ENCODE measurements at regions not wholly inside any gene's neighbourhood (a gene's known extent, or its start where the extent isn't known, plus 50 kb on each side); places are given as distances from the start of the nearest gene placed in this dataset.
A peak's percentile ranks its signal among the peaks of the same experiment; 100 is the strongest.

- DNase-seq = no peak
These were observed 180.9 kb upstream of the GRID2 start for GRCh38 chr4:92122911-92123310.

GRCh38 chr4:92128676-92129075, 175.1 kb upstream of the GRID2 start:
- no peak for DNase-seq

DNA sequence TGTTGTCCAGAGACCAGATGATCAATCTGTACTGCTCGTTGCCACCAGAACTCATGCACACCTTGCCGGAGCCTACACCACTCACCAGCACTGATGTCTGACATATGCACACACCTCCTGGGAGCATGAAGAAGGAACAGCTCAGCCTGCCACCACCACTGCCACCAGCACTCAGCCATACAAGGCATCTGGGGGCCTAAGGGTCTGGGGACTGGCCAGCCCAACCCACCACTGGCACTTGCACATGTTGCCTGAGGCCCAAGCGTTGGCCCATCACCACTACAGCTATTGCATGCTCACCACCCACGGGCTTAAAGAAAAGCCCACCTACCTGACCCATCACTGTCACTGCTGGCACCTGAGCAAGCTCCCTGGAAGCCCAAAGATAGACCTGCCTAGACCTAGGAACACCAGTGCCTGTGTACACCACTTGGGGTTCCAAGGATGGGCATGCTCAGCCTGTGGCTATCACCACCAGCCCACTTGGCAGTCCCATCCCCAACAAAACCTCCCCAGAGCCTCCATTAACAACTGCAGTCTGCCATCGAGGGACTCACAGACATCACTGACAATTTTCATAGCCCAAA, 174.3 kb upstream of the GRID2 start:
- DNase-seq = no peak

- no peak for DNase-seq
These were observed 167.3 kb upstream of the GRID2 start for GRCh38 chr4:92136434-92136833.

GRCh38 chr4:92163348-92163747, 140.4 kb upstream of the GRID2 start:
- DNase-seq = peak; percentile 0

DNA sequence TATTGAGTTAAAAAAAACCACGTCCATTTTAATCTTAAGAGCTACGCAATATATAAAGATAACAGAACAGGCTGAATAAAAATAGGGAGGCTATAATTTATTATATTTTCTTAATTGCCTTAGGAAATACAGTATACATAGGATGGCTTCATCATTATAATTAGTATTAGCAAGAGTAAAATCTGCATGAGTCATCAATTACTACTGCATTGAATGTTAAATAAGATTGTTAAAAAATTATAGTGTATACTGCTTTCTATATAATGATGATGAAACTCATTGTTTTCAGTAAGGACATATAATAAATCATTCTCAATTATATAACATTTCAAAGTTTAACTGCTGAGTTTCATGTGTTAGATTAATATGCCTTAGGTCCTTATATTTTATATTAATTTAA, 133.4 kb upstream of the GRID2 start:
- DNase-seq = no peak

- DNase-seq = no peak
These were observed 131.6 kb upstream of the GRID2 start for GRCh38 chr4:92172203-92172602.

- no peak for DNase-seq
These were observed 128.5 kb upstream of the GRID2 start for GRCh38 chr4:92175250-92175649.

DNA sequence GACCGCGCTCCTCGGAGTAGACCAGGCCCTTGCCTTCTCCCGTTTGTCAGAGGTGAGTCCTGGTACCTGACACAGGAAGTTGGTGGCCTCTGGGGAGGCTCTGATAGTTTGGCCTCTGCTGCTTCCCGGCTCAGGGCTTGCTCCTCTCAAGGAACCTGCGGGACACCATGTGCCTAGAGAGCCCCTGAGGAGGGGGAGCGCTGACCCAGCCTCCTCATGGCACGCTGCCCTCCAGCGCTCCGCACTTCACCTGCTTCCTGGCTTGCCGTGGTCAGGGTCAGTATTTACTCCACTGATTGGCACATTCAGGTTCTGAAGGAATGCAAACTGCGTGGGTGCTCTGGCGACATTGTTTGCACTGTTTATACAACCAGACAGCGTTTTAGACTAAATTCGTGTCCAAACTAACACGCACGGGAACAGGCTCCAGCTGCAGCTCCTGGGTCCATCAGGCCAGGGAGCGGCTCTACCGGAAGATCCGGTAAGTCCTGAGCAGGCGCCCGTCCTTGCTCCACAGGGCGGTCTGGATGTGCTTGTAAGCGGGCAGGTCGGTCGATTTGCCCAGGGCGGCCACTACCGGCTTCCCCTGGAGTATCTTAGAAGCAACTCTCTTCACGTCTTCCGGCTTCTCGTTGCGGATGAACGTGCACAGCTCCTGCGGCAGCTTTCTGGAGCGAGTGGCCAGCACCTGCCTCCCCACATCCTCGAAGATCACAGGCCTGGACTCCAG, 121.6 kb upstream of the GRID2 start:
- DNase-seq = no peak

DNA sequence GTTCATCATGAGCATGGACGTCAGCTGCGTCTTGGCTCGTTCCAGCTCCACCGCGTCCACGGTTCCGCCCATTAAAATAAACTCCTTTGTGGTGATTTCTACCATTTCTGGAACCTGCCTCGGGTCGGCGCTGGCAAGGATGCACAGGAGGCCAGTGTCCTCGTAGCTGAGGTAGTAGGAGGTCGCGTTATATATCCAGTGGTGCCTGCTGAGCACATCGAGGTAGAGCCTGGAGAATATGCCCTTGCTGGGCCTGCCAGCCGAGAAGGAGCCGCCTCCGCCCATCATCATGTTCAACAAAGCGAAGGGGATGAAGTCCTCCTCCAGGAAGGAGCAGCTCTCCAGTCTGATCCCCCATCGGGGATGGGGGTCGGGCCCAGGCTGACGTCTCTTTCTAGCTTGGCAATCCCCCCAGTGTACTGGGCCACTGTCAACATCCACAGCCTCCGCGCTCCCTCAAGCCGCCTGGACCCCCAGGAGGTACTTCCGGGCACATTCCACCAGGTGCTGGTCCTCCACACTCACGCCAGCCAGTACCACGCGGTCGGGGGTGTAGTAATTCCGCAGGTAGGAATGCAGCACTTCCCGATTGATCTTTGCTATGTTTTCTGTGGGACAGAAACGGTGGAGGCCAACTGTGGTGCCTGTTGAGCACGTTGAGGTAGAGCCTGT, 120.9 kb upstream of the GRID2 start:
- DNase-seq = no peak

DNA sequence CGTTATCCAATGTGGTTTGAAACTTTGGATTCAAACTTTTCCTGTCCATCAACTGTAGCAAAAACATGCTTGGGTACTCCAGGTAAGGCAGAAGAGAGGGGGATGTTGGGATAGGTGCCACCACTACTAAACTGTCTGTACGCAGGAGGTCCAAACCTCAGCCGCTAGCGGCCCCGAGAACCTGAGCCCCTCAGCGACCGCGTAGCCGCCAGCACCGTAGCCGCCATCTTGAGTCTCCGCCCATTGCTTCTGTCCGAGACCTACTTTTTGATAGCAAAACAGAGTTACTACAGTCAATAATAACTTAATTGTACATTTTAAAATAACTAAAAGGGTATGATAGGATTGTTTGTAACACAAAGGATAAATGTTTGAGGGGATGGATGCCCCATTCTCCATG, 119.9 kb upstream of the GRID2 start:
- no peak for DNase-seq

DNA sequence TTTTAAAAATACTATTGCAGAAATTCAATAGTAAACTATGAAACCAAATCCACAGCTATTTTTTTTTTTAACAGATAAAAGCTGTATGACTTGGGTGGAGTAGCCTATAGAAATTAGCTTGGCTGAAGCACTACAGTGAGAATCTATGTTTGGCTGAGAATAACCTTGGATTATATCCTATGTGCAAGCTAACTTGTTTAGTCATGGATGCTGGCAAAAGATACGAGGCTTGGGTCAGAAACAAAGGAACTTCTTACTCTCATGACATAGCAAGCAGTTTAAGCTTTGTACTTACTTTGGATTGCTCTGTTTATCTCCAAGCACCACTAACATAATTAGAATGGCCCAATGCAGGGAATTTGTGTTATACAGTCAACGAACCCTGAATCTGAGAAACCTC, 119.2 kb upstream of the GRID2 start:
- DNase-seq = no peak

DNA sequence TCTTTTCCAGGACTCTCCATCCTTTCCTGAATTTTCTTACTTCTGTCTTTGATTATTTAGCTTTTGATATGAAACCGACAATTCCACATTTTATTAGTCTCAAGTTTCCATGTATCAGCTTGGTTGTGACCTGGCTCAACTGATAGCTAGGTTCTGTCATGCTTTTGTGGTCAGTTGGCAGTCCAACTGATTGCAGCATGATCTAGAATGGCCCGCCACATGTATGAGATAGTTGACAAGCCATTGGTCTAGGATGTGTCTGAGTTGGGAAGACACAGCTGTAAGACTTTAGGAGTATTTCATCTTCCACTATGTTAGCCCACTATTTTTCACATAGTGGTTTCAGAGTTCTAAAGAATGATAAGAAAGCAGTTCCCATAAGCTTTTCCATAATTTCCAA, 117.5 kb upstream of the GRID2 start:
- no peak for DNase-seq

GRCh38 chr4:92189146-92189545, 114.6 kb upstream of the GRID2 start:
- DNase-seq = no peak

- DNase-seq = no peak
These were observed 105.1 kb upstream of the GRID2 start for GRCh38 chr4:92198711-92199110.

DNA sequence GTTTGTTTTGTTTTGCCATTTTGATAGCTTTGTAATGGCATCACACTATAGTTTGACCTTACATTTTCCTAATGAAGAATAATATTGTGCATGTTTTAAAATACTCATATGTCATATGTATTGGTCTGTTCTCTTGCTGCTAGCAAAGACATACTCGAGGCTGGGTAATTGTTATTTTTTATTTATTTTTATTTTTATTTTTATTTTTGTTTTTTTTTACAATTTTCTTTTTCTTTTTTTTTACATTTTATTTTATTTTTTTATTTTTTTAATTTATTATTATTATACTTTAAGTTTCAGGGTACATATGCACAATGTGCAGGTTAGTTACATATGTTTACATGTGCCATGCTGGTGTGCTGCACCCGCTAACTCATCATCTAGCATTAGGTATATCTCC, 104.6 kb upstream of the GRID2 start:
- no peak for DNase-seq

- no peak for DNase-seq
These were observed 92.9 kb upstream of the GRID2 start for GRCh38 chr4:92210906-92211305.

DNA sequence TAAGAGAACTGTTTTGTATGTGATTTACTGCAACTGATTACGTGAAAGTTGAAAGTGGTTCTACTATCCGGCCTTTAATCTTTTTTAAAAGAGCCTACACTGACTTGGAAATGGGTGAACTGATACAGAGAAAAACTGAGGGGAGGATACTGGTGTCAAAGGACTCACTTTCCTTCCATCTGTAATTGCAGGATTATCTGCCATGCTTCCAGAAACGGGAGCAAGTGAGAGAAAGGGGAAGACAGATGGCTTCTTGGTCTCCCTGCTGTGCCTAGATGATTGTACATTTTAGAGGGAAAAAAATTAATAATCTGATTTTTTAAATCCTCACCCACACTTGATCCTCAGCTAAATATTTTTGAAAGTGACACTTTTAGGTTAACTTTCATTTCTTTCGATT, 88.3 kb upstream of the GRID2 start:
- DNase-seq = no peak

- no peak for DNase-seq
These were observed 72.3 kb upstream of the GRID2 start for GRCh38 chr4:92231511-92231910.

- no peak for DNase-seq
These were observed 71.2 kb upstream of the GRID2 start for GRCh38 chr4:92232566-92232965.

- DNase-seq = no peak
These were observed 69.2 kb upstream of the GRID2 start for GRCh38 chr4:92234393-92235176.

- no peak for DNase-seq
These were observed 68.0 kb upstream of the GRID2 start for GRCh38 chr4:92235731-92236130.

GRCh38 chr4:92236877-92237276, 66.9 kb upstream of the GRID2 start:
- DNase-seq = no peak

- no peak for DNase-seq
These were observed 66.2 kb upstream of the GRID2 start for GRCh38 chr4:92237559-92237958.

Data from activated CD4-positive, alpha-beta T cell treated with anti-CD3 and anti-CD28 coated beads, Interleukin-2, Interleukin-6, amounts not matched to agents 100 ng/mL and 50 ng/mL, durations not matched to agents 16 hours and 8 hours (primary cell).